ENCODE measurements at regions not wholly inside any gene's neighbourhood (a gene's known extent, or its start where the extent isn't known, plus 50 kb on each side); places are given as distances from the start of the nearest gene placed in this dataset.
"Not testable (repeated sequence)": the region's sequence is repeated elsewhere in the genome, so short reads cannot be mapped to it uniquely, and the experiment has no call there.

DNA sequence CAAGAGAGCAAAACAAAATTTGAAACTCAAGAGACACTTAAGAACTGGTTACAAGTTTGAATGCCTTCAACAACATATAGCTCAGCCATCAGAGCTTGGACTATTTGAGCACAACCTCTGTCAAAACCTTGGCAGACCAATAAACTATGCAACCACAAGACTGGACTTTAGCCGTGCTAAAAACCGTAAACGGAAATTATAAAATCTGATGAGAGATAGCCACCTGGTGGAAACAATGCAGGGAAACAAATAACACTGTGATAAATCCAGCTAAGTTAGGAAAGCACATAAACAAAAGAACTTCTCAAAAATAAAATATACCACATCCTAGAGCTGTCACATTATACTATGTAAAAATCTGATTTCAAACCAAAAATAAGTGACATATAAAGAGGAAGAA is 1074.2 kb upstream of the NOVA1 start:
- Histone ChIP-seq H3K9me3 (ENCODE audit: control insufficient read depth, low read depth, low read length) (no peaks in the 10 kb centered on the region), H3K36me3 (ENCODE audit: control insufficient read depth, insufficient read depth, low read length) (no peaks in the 10 kb centered on the region), H3K27ac (ENCODE audit: low read length) (no peak overlapping the region), H3K4me3 (ENCODE audit: low read length) (no peak overlapping the region), H3K4me1 (ENCODE audit: control insufficient read depth, insufficient read depth, low read length) (no peaks in the 10 kb centered on the region), H3K27me3 (ENCODE audit: control insufficient read depth, insufficient read depth, low read length) (no peaks in the 10 kb centered on the region)
- DNase-seq = no peak
- WGBS (ENCODE audit: insufficient coverage, low lambda C conversion rate) = 100% methylated on average over 1 of the region's 3 CpGs

DNA sequence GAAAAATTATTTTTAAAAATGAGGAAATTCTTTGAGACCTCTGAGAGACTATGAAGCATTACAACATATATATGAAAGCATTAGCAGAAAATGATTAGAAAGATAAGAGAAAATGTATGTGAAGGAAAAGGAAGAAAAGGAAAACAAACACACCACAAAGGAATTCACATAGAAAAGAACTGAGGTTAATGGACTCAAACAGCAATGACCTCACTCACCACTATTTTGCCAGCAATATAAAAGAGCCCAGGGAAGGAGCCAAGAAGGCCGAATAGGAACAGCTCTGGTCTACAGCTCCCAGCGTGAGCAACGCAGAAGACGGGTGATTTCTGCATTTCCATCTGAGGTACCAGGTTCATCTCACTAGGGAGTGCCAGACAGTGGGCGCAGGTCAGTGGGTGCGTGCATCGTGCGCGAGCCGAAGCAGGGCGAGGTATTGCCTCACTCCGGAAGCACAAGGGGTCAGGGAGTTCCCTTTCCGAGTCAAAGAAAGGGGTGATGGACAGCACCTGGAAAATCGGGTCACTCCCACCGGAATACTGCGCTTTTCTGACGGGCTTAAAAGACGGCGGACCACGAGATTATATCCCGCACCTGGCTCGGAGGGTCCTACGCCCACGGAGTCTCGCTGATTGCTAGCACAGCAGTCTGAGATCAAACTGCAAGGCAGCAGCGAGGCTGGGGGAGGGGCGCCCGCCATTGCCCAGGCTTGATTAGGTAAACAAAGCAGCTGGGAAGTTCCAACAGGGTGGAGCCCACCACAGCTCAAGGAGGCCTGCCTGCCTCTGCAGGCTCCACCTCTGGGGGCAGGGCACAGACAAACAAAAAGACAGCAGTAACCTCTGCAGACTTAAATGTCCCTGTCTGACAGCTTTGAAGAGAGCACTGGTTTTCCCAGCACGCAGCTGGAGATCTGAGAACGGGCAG is 1075.2 kb upstream of the NOVA1 start:
- no CpG with 5 or more reads among the region's 30 CpGs for WGBS (ENCODE audit: insufficient coverage, low lambda C conversion rate)
- H3K27me3 ChIP-seq (ENCODE audit: control insufficient read depth, insufficient read depth, low read length); H3K9me3 ChIP-seq (ENCODE audit: control insufficient read depth, low read depth, low read length); H3K4me3 ChIP-seq (ENCODE audit: low read length); H3K4me1 ChIP-seq (ENCODE audit: control insufficient read depth, insufficient read depth, low read length); H3K36me3 ChIP-seq (ENCODE audit: control insufficient read depth, insufficient read depth, low read length); H3K27ac ChIP-seq (ENCODE audit: low read length); DNase-seq: not testable (repeated sequence)

DNA sequence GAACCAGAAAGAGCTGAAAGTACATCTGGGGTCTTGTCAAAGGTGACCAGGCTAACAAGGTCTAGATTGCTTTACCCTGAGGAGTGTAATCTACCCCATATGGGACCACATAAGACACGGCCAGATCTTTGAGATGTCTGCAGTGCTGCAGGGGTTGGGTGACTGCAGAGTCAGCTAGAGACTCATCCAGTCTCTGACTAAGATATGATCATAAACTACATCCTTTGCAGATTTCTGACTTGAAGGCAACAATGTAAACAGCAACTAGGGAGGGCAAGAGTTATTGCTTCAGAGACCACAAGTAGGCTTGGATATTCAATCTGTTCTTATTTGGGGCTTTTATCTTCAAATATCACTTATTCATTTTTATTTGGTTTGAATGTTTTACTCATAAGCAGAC is 1080.5 kb upstream of the FOXG1 start:
- Histone ChIP-seq H3K27ac (ENCODE audit: low read length) (no peak overlapping the region), H3K4me3 (ENCODE audit: low read length) (no peak overlapping the region), H3K27me3 (ENCODE audit: control insufficient read depth, insufficient read depth, low read length) (no peaks in the 10 kb centered on the region), H3K36me3 (ENCODE audit: control insufficient read depth, insufficient read depth, low read length) (no peaks in the 10 kb centered on the region), H3K9me3 (ENCODE audit: control insufficient read depth, low read depth, low read length) (no peaks in the 10 kb centered on the region), H3K4me1 (ENCODE audit: control insufficient read depth, insufficient read depth, low read length) (no peaks in the 10 kb centered on the region)
- no peak for DNase-seq
- no CpG with 5 or more reads among the region's 1 CpG for WGBS (ENCODE audit: insufficient coverage, low lambda C conversion rate)

DNA sequence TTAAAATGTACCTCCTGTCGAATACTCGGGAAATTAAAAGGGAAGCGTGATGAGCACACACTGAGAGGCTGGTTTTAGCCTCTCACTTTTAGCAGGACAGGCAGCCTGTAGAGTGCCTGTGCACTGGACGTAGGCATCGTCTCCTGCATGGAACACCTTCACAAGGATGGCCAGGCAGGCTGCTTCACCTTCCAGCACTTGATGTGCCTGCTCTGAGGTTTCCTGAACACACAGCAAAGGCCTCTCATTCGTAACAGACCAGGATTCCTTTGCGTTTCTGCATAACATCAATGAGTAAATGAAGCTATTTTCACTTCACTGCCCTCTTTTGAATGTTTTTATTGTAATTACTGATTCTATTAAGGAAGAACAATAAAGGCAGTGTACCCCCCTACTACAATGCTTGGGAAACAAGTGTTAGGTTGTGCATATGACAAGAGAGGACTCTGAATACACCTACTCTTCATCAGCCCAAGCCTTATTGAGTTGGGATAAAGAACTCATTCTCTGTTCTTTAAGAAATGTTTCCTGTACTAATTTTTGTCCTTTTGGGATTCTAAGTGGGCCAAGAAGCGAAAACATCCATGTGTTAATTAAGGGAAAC is 1077.6 kb upstream of the FOXG1 start:
- Histone ChIP-seq H3K9me3 (ENCODE audit: control insufficient read depth, low read depth, low read length) (no peaks in the 10 kb centered on the region), H3K36me3 (ENCODE audit: control insufficient read depth, insufficient read depth, low read length) (no peaks in the 10 kb centered on the region), H3K4me1 (ENCODE audit: control insufficient read depth, insufficient read depth, low read length) (no peaks in the 10 kb centered on the region), H3K27ac (ENCODE audit: low read length) (no peak overlapping the region), H3K27me3 (ENCODE audit: control insufficient read depth, insufficient read depth, low read length) (no peaks in the 10 kb centered on the region), H3K4me3 (ENCODE audit: low read length) (no peak overlapping the region)
- no peak for DNase-seq
- WGBS (ENCODE audit: insufficient coverage, low lambda C conversion rate) = 85% methylated on average over 4 of the region's 8 CpGs

DNA sequence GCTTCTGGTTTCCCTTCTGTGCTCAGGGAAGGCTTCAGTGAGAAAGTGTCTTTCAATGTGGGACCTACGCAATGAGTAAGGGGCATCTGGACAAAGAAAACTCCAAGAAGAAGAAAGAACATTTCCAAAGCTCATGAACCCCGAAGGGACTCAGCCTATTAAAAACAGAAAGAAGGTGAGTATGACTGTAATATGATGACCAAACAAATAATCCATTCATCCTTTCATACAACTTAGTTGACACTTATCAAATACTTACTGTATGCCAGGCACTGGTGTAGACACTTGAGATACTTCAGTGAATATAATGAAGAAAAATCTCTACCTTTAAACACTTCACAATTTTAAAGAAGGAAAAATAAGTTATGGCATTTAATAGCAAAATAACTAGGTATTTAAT is 1054.2 kb upstream of the FOXG1 start:
- no peak overlapping the region for H3K27ac ChIP-seq (ENCODE audit: low read length)
- no peaks in the 10 kb centered on the region for H3K27me3 ChIP-seq (ENCODE audit: control insufficient read depth, insufficient read depth, low read length)
- no peaks in the 10 kb centered on the region for H3K4me1 ChIP-seq (ENCODE audit: control insufficient read depth, insufficient read depth, low read length)
- WGBS (ENCODE audit: insufficient coverage, low lambda C conversion rate) = 80% methylated on average over 1 of the region's 2 CpGs
- no peaks in the 10 kb centered on the region for H3K36me3 ChIP-seq (ENCODE audit: control insufficient read depth, insufficient read depth, low read length)
- DNase-seq = no peak
- no peaks in the 10 kb centered on the region for H3K9me3 ChIP-seq (ENCODE audit: control insufficient read depth, low read depth, low read length)
- H3K4me3 ChIP-seq (ENCODE audit: low read length) = no peak overlapping the region

DNA sequence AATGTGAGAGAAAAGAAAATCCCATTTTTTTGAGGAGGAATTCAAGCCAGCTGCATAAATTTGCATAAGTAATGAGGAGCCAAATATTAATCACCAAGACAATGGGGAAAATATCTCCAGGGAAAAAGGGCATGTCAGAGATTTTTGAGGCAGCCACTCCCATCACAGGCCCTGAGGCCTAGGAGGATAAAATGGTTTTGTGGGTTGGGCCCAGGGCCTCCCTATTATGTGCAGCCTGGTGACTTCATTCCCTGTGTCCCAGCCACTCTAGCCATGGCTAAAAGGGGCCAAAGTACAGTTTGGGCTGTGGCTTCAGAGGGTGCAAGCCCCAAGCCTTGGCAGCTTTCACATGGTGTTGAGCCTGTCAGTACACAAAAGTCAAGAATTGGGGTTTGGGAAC is 1051.0 kb upstream of the FOXG1 start:
- Histone ChIP-seq H3K4me1 (ENCODE audit: control insufficient read depth, insufficient read depth, low read length) (no peaks in the 10 kb centered on the region), H3K27me3 (ENCODE audit: control insufficient read depth, insufficient read depth, low read length) (no peaks in the 10 kb centered on the region), H3K9me3 (ENCODE audit: control insufficient read depth, low read depth, low read length) (no peaks in the 10 kb centered on the region), H3K36me3 (ENCODE audit: control insufficient read depth, insufficient read depth, low read length) (no peaks in the 10 kb centered on the region), H3K4me3 (ENCODE audit: low read length) (no peak overlapping the region), H3K27ac (ENCODE audit: low read length) (no peak overlapping the region)
- no peak for DNase-seq

DNA sequence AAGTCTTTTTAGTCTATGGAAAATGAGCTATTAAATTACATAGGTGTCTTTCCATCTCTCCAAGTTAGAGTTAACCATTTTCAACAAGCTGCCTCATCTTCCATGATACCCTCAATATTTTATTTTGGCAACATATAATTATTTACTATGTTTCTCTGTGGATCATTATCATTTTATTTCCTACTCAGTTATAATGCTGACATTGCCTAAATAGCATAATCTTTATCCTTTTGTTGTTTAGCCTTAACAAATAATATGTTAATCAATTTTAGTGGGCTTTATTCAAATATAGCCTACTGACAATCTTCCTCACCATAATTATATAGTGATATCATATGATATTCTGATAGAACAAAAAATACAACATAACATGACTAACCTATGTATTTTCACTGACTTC is 1044.8 kb upstream of the FOXG1 start:
- no peak for DNase-seq

DNA sequence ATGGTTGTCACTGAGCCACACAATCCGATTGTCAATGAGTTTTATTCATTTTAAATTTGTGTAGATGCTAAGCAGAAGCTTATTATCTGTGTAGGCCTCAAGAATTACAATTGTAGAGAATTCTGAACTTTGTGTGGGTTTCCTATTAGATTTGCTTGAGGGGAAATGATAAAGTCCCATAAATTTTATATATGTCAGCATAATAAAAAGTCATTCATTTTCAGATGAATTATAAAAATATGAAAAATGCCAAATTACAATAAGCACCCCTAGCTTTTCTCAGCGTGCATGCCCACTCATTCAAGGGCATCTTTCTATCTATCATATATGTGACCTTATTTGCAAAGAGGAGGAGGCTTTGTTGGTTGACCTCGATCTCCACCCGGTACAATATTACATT is 1041.1 kb upstream of the FOXG1 start:
- Histone ChIP-seq H3K36me3 (ENCODE audit: control insufficient read depth, insufficient read depth, low read length) (no peaks in the 10 kb centered on the region), H3K4me3 (ENCODE audit: low read length) (no peak overlapping the region), H3K4me1 (ENCODE audit: control insufficient read depth, insufficient read depth, low read length) (no peaks in the 10 kb centered on the region), H3K27ac (ENCODE audit: low read length) (no peak overlapping the region), H3K27me3 (ENCODE audit: control insufficient read depth, insufficient read depth, low read length) (no peaks in the 10 kb centered on the region), H3K9me3 (ENCODE audit: control insufficient read depth, low read depth, low read length) (no peaks in the 10 kb centered on the region)
- no peak for DNase-seq
- WGBS (ENCODE audit: insufficient coverage, low lambda C conversion rate) = no CpG with 5 or more reads among the region's 4 CpGs

More for the DNA sequence above, 1044.8 kb upstream of the FOXG1 start:
- Histone ChIP-seq H3K4me3 (ENCODE audit: low read length) (no peak overlapping the region), H3K4me1 (ENCODE audit: control insufficient read depth, insufficient read depth, low read length) (no peaks in the 10 kb centered on the region), H3K27me3 (ENCODE audit: control insufficient read depth, insufficient read depth, low read length) (no peaks in the 10 kb centered on the region), H3K27ac (ENCODE audit: low read length) (no peak overlapping the region), H3K36me3 (ENCODE audit: control insufficient read depth, insufficient read depth, low read length) (no peaks in the 10 kb centered on the region), H3K9me3 (ENCODE audit: control insufficient read depth, low read depth, low read length) (no peaks in the 10 kb centered on the region)

DNA sequence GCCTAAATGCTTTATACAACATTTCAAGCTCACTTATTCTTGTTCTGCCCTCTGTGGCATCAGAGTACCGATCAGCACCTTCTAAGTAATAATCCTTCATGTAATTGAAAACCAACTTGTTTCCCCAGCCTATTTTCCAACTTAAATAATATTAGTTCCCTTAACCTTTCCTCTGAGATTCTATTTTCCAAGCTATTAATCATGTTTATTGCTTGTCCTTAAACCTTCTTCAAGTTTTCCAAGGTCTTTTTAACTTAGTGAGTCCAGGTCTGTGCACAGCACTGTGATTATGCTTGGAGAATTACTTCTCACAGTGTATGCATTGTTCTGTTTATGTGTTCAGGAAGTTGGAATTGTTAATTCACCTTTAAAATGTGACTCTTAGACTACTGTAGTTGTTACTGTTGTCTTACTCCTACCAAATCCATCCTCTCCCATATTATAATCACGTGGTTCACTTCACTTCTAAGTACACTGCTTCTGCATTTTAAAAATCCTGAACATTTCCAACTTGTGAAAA is 1039.3 kb upstream of the FOXG1 start:
- WGBS (ENCODE audit: insufficient coverage, low lambda C conversion rate) = 67% methylated on average over 1 of the region's 2 CpGs
- Histone ChIP-seq H3K9me3 (ENCODE audit: control insufficient read depth, low read depth, low read length) (no peaks in the 10 kb centered on the region), H3K4me3 (ENCODE audit: low read length) (no peak overlapping the region), H3K27me3 (ENCODE audit: control insufficient read depth, insufficient read depth, low read length) (no peaks in the 10 kb centered on the region), H3K36me3 (ENCODE audit: control insufficient read depth, insufficient read depth, low read length) (no peaks in the 10 kb centered on the region), H3K27ac (ENCODE audit: low read length) (no peak overlapping the region), H3K4me1 (ENCODE audit: control insufficient read depth, insufficient read depth, low read length) (no peaks in the 10 kb centered on the region)
- DNase-seq = no peak

DNA sequence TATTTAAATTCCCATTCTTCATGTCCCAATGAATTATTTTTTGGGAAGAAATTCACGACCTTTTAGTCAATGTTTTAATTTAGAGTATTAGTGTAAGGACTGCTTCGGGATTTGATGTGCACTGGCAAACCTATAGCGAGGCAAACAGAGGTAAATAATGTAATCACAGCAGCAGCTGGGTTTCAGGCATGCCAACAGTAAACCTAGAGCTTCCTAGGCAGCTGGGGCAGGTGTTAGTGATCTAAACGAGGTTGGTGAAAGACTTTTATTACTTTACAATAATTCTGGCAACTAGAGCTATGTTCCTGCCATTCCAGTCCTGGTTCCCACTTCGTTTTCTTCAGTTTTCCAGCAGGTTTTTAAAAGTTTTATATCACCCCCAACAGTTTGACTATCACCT is 1036.4 kb upstream of the FOXG1 start:
- Histone ChIP-seq H3K4me3 (ENCODE audit: low read length) (no peak overlapping the region), H3K4me1 (ENCODE audit: control insufficient read depth, insufficient read depth, low read length) (no peaks in the 10 kb centered on the region), H3K27ac (ENCODE audit: low read length) (no peak overlapping the region), H3K36me3 (ENCODE audit: control insufficient read depth, insufficient read depth, low read length) (no peaks in the 10 kb centered on the region), H3K27me3 (ENCODE audit: control insufficient read depth, insufficient read depth, low read length) (no peaks in the 10 kb centered on the region), H3K9me3 (ENCODE audit: control insufficient read depth, low read depth, low read length) (no peaks in the 10 kb centered on the region)
- DNase-seq = no peak
- no CpG with 5 or more reads among the region's 5 CpGs for WGBS (ENCODE audit: insufficient coverage, low lambda C conversion rate)

Measured in large intestine (tissue), 3 donors.